Suprapubic skin (tissue), 4 donors: ENCODE measurements at regions not wholly inside any gene's neighbourhood (a gene's known extent, or its start where the extent isn't known, plus 50 kb on each side); places are given as distances from the start of the nearest gene placed in this dataset.

Experiments
- DNase-seq, 2 donors: peaks; one replicate each; pipeline ENCODE4 v3.0.0-alpha.2; 2019; ENCODE audit warnings: low spot score in 2 of 2
- H3K27ac ChIP-seq: fragments of 200-600 bp; sonication (generic); one replicate; pipeline ENCODE4 v1.5.1; 2019
- H3K27me3 ChIP-seq: fragments of 200-600 bp; sonication (generic); one replicate; pipeline ENCODE4 v1.5.1; 2019
- H3K36me3 ChIP-seq: fragments of 200-600 bp; sonication (generic); one replicate; pipeline ENCODE4 v1.5.1; 2019
- H3K4me1 ChIP-seq: fragments of 200-600 bp; sonication (generic); one replicate; pipeline ENCODE4 v1.5.1; 2019
- H3K4me3 ChIP-seq: fragments of 200-600 bp; sonication (generic); one replicate; pipeline ENCODE4 v1.5.1; 2019; ENCODE audit warnings: mild to moderate bottlenecking
- H3K9me3 ChIP-seq: fragments of 200-600 bp; sonication (generic); one replicate; pipeline ENCODE4 v1.5.1; 2019
- CTCF ChIP-seq, 2 donors: fragments of 200-600 bp in 1 of 2; fragments of 450-650 bp in 1 of 2; sonication (generic) in 1 of 2; IDR thresholded peaks; one replicate each; pipeline ENCODE4 v1.5.1; 2016 to 2019; ENCODE audit warnings: antibody characterized with exemption in 2 of 2, mild to moderate bottlenecking in 1 of 2, moderate library complexity in 1 of 2
- EP300 ChIP-seq: sonication (generic); formaldehyde crosslinking; IDR thresholded peaks from one replicate; pipeline ENCODE4 v1.6.1; 2017; ENCODE audit warnings: antibody characterized with exemption
- POLR2A ChIP-seq, 2 donors: fragments of 450-650 bp; IDR thresholded peaks; one replicate each; pipeline ENCODE4 v1.6.1; 2017; ENCODE audit warnings: antibody characterized with exemption in 2 of 2, mild to moderate bottlenecking in 2 of 2, moderate library complexity in 2 of 2
- POLR2AphosphoS5 ChIP-seq, 3 donors: sonication (generic); formaldehyde crosslinking; IDR thresholded peaks; one replicate each; pipeline ENCODE4 v1.6.1; 2017; ENCODE audit warnings: antibody characterized with exemption in 3 of 3
- WGBS: methylation state at CpG from one replicate; pipeline ENCODE4 v1.1.5; 2018; 5-methylcytosine and 5-hydroxymethylcytosine counted together

DNA sequence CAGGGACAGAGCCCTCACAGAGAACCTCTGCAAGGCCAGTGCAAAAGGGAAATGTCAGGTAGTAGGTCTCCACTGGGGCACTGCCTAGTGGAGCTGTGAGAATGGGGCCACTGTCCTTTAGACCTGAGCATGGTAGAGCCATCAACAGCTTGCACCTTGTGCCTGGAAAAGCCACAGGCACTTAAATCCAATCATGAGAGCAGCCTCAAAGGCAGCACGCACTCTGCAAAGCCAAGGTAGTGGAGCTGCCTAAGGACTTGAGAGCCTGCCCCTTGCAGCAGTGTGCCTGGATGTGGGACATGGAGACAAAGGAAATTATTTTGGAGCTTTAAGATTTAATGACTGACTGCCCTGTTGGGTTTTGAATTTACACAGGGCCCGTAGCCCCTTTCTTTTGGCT lies 918.5 kb upstream of the POT1 start:
- Histone ChIP-seq H3K4me3 (no peak overlapping the region), H3K27me3 (no peaks in the 10 kb centered on the region), H3K27ac (no peak overlapping the region), H3K9me3 (peaks cover 15% of the 10 kb centered on the region), H3K4me1 (no peaks in the 10 kb centered on the region), H3K36me3 (no peaks in the 10 kb centered on the region)
- TF ChIP-seq POLR2AphosphoS5 (IDR thresholded peaks at IDR 0.05) (no peak), EP300 (no peak), CTCF (IDR thresholded peaks at IDR 0.05) (no peak), POLR2A (IDR thresholded peaks at IDR 0.05) (no peak)
- DNase-seq, result no peak
- WGBS, result 78% methylated on average over 2 of the region's 2 CpGs

- H3K9me3 ChIP-seq, result peaks cover 15% of the 10 kb centered on the region
- 90% methylated on average over 3 of the region's 3 CpGs for WGBS
- no peaks in the 10 kb centered on the region for H3K4me1 ChIP-seq
- H3K27ac ChIP-seq, result no peak overlapping the region
- no peak overlapping the region for H3K4me3 ChIP-seq
- no peaks in the 10 kb centered on the region for H3K36me3 ChIP-seq
- DNase-seq, result no peak
- H3K27me3 ChIP-seq, result no peaks in the 10 kb centered on the region
- TF ChIP-seq POLR2AphosphoS5 (IDR thresholded peaks at IDR 0.05) (no peak), CTCF (IDR thresholded peaks at IDR 0.05) (no peak), POLR2A (IDR thresholded peaks at IDR 0.05) (no peak), EP300 (no peak)
Measured at GRCh38 chr7:125847692-125848091, 918.1 kb upstream of the POT1 start.

- peaks cover 15% of the 10 kb centered on the region for H3K9me3 ChIP-seq
- H3K4me3 ChIP-seq, result no peak overlapping the region
- H3K4me1 ChIP-seq, result no peaks in the 10 kb centered on the region
- H3K36me3 ChIP-seq, result no peaks in the 10 kb centered on the region
- no peak overlapping the region for H3K27ac ChIP-seq
- TF ChIP-seq POLR2A (IDR thresholded peaks at IDR 0.05), result no peak
- no peak for TF ChIP-seq EP300
- no peak for TF ChIP-seq POLR2AphosphoS5 (IDR thresholded peaks at IDR 0.05)
- no peak for TF ChIP-seq CTCF (IDR thresholded peaks at IDR 0.05)
- no peak for DNase-seq
- H3K27me3 ChIP-seq, result no peaks in the 10 kb centered on the region
- 81% methylated on average over 3 of the region's 3 CpGs for WGBS
Measured at GRCh38 chr7:125847055-125847454, 917.4 kb upstream of the POT1 start.

- TF ChIP-seq POLR2A (IDR thresholded peaks at IDR 0.05), result no peak
- TF ChIP-seq EP300, result no peak
- TF ChIP-seq POLR2AphosphoS5 (IDR thresholded peaks at IDR 0.05), result no peak
- TF ChIP-seq CTCF (IDR thresholded peaks at IDR 0.05), result no peak
- no peak overlapping the region for H3K27ac ChIP-seq
- no peaks in the 10 kb centered on the region for H3K27me3 ChIP-seq
- H3K9me3 ChIP-seq, result peaks cover 15% of the 10 kb centered on the region
- no peak overlapping the region for H3K4me3 ChIP-seq
- no peaks in the 10 kb centered on the region for H3K36me3 ChIP-seq
- H3K4me1 ChIP-seq, result no peaks in the 10 kb centered on the region
- WGBS, result 89% methylated on average over 1 of the region's 1 CpG
- no peak for DNase-seq
Measured at GRCh38 chr7:125845686-125846085, 916.1 kb upstream of the POT1 start.

DNA sequence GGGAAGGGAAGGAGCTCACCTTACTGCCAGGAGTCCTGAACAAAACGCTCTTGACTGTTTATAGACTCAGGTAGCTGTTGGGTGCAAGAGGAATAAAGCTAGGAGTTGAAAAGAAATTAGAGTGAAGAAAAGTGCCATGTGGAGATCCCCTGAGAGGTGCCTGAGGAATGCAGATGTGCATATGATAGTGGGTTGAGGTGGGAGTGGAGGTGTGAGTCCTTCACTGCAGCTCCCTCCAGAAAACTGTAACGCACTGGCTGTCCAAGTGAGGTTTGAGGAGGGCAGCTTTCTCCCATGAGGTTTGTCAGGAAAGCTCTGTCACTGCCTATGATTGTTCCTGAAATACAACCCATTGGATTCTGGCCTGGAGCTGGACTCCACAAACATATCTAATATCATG lies 904.8 kb upstream of the POT1 start:
- Histone ChIP-seq H3K4me1 (no peaks in the 10 kb centered on the region), H3K9me3 (peaks cover 6% of the 10 kb centered on the region), H3K4me3 (no peak overlapping the region), H3K36me3 (no peaks in the 10 kb centered on the region), H3K27me3 (no peaks in the 10 kb centered on the region), H3K27ac (no peak overlapping the region)
- WGBS, result 57% methylated on average over 2 of the region's 2 CpGs
- no peak for TF ChIP-seq EP300
- no peak for TF ChIP-seq POLR2AphosphoS5 (IDR thresholded peaks at IDR 0.05)
- TF ChIP-seq POLR2A (IDR thresholded peaks at IDR 0.05), result no peak
- no peak for TF ChIP-seq CTCF (IDR thresholded peaks at IDR 0.05)
- no peak for DNase-seq
